HCT116 (cell line): ENCODE measurements at regions not wholly inside any gene's neighbourhood (a gene's known extent, or its start where the extent isn't known, plus 50 kb on each side); places are given as distances from the start of the nearest gene placed in this dataset.

Experiments used
- CEBPB ChIP-seq: IDR thresholded peaks from 2 replicates; pipeline ENCODE4 v1.6.1; 2012; ENCODE audit warnings: low read depth
- EZH2 ChIP-seq: fragments of 200-600 bp; sonication (generic); IDR thresholded peaks from 2 replicates; pipeline ENCODE4 v1.6.1; 2017; ENCODE audit warnings: antibody characterized with exemption, mixed run types
- EZH2phosphoT487 ChIP-seq: fragments of 200-600 bp; IDR thresholded peaks from 2 replicates; pipeline ENCODE4 v1.6.1; 2018; ENCODE audit warnings: antibody characterized with exemption, borderline replicate concordance
- POLR2A ChIP-seq: IDR thresholded peaks from 2 replicates; pipeline ENCODE4 v1.7.0; 2011; ENCODE audit warnings: borderline replicate concordance; ENCODE audit not compliant: insufficient read depth, insufficient read length; ENCODE audit errors: extremely low read depth
- POLR2AphosphoS5 ChIP-seq: IDR thresholded peaks from 2 replicates; pipeline ENCODE4 v1.6.1; 2011; ENCODE audit warnings: mild to moderate bottlenecking, low read depth, low read length, moderate library complexity
- RAD21 ChIP-seq: IDR thresholded peaks from 2 replicates; pipeline ENCODE4 v1.6.1; 2012; ENCODE audit warnings: low read depth, mild to moderate bottlenecking
- SIN3A ChIP-seq: IDR thresholded peaks from 2 replicates; pipeline ENCODE4 v1.6.1; 2012; ENCODE audit warnings: low read depth
- SP1 ChIP-seq: IDR thresholded peaks from 2 replicates; pipeline ENCODE4 v1.6.1; 2012; ENCODE audit warnings: low read depth
- TCF7L2 ChIP-seq: IDR thresholded peaks from 2 replicates; pipeline ENCODE4 v1.7.0; 2011; ENCODE audit warnings: borderline replicate concordance, inconsistent platforms; ENCODE audit not compliant: insufficient read depth, insufficient read length; ENCODE audit errors: extremely low read depth
- YY1 ChIP-seq: IDR thresholded peaks from 2 replicates; pipeline ENCODE4 v1.6.1; 2011; ENCODE audit warnings: low read length, low read depth, moderate library complexity, mild to moderate bottlenecking; ENCODE audit not compliant: insufficient replicate concordance; ENCODE audit errors: extremely low read depth
- ZNF274 ChIP-seq: fragments of 200-500 bp; sonication (Bioruptor generic); IDR thresholded peaks from 2 replicates; pipeline ENCODE4 v1.6.1; 2014; ENCODE audit warnings: mild to moderate bottlenecking, low read depth, low read length, inconsistent platforms
- TF ChIP-seq, protein P1 (sequence below), 3 experiments: fragments of 200-600 bp in 1 of 3; sonication (generic) in 1 of 3; IDR thresholded peaks in 2 of 3; conservative IDR thresholded peaks in 1 of 3; 2 replicates each; pipeline ENCODE4 v1.5.1; 2012 to 2017; ENCODE audit warnings: low read depth in 2 of 3, low read length in 2 of 3, antibody characterized with exemption in 1 of 3, borderline replicate concordance in 1 of 3, control low read depth in 1 of 3, mild to moderate bottlenecking in 1 of 3, mixed read lengths in 1 of 3, mixed run types in 1 of 3, moderate library complexity in 1 of 3; ENCODE audit not compliant: insufficient read depth in 1 of 3
- TF ChIP-seq, protein P2 (sequence below): IDR thresholded peaks from 2 replicates; pipeline ENCODE4 v1.6.1; 2012
- TF ChIP-seq, protein P3 (sequence below): IDR thresholded peaks from 2 replicates; pipeline ENCODE4 v1.6.1; 2012; ENCODE audit warnings: low read depth

DNA sequence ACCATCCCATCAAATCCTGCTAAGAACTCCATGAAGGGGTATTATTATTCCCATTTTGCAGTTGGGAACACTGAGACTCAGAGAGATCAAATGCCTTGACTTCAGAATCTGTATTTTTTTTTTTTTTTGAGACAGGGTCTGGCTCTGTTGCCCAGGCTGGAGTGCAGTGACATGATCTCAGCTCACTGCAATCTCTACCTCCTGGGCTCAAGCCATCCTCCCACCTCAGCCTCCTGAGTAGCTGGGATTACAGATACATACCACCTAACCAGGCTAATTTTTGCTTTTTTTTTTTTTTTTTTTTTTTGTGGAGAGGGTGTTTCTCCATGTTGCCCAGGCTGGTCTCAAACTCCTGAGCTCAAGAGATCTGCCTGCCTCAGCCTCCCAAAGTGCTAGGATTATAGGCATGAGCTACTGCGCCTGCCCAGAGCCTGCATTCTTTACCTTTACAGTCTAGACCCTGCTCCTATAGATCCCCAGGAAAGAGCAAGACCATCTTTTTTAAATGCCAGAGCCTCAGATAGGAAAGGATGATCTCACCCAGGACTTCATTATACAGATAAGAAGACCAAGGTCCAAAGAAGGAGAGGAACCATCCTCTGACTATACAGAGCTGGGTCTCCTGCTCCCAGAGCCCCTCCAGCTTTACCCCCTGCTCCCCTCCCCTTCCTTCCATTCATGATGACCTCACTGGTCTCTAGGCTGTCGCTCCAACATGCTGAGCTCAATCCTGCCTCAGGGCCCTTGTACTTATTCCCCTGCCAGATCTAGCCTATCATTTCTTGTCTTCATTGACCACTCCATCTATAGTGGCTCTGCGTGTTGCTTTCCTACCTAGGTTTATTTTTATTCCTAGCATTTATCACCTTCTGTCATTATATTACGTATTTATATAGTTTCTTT lies 138.6 kb downstream of the CEBPB start:
- no peak for TF ChIP-seq RAD21
- TF ChIP-seq, protein P1, sequence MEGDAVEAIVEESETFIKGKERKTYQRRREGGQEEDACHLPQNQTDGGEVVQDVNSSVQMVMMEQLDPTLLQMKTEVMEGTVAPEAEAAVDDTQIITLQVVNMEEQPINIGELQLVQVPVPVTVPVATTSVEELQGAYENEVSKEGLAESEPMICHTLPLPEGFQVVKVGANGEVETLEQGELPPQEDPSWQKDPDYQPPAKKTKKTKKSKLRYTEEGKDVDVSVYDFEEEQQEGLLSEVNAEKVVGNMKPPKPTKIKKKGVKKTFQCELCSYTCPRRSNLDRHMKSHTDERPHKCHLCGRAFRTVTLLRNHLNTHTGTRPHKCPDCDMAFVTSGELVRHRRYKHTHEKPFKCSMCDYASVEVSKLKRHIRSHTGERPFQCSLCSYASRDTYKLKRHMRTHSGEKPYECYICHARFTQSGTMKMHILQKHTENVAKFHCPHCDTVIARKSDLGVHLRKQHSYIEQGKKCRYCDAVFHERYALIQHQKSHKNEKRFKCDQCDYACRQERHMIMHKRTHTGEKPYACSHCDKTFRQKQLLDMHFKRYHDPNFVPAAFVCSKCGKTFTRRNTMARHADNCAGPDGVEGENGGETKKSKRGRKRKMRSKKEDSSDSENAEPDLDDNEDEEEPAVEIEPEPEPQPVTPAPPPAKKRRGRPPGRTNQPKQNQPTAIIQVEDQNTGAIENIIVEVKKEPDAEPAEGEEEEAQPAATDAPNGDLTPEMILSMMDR (IDR thresholded peaks at IDR 0.05 in 2 of 3, conservative IDR thresholded peaks at IDR 0.05 in 1 of 3; ENCODE audit: borderline replicate concordance in 1 of 3, insufficient read depth in 1 of 3, low read depth in 2 of 3, low read length in 2 of 3): no peak
- TF ChIP-seq YY1: no peak
- TF ChIP-seq SP1: no peak
- TF ChIP-seq POLR2AphosphoS5: no peak
- TF ChIP-seq SIN3A: no peak
- no peak for TF ChIP-seq ZNF274
- no peak for TF ChIP-seq CEBPB
- TF ChIP-seq POLR2A: no peak
- TF ChIP-seq, protein P2, sequence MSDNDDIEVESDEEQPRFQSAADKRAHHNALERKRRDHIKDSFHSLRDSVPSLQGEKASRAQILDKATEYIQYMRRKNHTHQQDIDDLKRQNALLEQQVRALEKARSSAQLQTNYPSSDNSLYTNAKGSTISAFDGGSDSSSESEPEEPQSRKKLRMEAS: no peak
- TF ChIP-seq EZH2: no peak
- TF ChIP-seq, protein P3, sequence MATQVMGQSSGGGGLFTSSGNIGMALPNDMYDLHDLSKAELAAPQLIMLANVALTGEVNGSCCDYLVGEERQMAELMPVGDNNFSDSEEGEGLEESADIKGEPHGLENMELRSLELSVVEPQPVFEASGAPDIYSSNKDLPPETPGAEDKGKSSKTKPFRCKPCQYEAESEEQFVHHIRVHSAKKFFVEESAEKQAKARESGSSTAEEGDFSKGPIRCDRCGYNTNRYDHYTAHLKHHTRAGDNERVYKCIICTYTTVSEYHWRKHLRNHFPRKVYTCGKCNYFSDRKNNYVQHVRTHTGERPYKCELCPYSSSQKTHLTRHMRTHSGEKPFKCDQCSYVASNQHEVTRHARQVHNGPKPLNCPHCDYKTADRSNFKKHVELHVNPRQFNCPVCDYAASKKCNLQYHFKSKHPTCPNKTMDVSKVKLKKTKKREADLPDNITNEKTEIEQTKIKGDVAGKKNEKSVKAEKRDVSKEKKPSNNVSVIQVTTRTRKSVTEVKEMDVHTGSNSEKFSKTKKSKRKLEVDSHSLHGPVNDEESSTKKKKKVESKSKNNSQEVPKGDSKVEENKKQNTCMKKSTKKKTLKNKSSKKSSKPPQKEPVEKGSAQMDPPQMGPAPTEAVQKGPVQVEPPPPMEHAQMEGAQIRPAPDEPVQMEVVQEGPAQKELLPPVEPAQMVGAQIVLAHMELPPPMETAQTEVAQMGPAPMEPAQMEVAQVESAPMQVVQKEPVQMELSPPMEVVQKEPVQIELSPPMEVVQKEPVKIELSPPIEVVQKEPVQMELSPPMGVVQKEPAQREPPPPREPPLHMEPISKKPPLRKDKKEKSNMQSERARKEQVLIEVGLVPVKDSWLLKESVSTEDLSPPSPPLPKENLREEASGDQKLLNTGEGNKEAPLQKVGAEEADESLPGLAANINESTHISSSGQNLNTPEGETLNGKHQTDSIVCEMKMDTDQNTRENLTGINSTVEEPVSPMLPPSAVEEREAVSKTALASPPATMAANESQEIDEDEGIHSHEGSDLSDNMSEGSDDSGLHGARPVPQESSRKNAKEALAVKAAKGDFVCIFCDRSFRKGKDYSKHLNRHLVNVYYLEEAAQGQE: no peak
- no peak for TF ChIP-seq EZH2phosphoT487
- TF ChIP-seq TCF7L2: no peak
